IMR-90 (cell line): ENCODE measurements at regions not wholly inside any gene's neighbourhood (a gene's known extent, or its start where the extent isn't known, plus 50 kb on each side); places are given as distances from the start of the nearest gene placed in this dataset.

ENCODE experiments used
- ATAC-seq: fragments of 200-7000 bp; cut with Tn5 transposase; 2 replicates; pipeline ENCODE4 v1.9.1; 2020; ENCODE audit warnings: low read depth, mild to moderate bottlenecking, moderate library complexity
- BruUV-seq: library from RNA; stranded (reverse); fragments of 400-500 nt; replicated peaks from 2 replicates; lab custom pipeline; 2021; lab: Mats Ljungman, UMichigan
- CTCF ChIA-PET: fragments of 300-600 bp; formaldehyde crosslinking; extraction: SDS; loops from one replicate; lab custom pipeline; 2021; ENCODE audit warnings: antibody characterized with exemption; lab: Yijun Ruan, JAX
- POLR2A ChIA-PET: fragments of 300-600 bp; sonication (Branson Sonifier 250); formaldehyde crosslinking; loops from one replicate; lab custom pipeline; 2022; ENCODE audit warnings: antibody characterized with exemption; ENCODE audit not compliant: unreplicated experiment; lab: Charles Lee
- DNase-seq: peaks from one replicate; pipeline ENCODE4 v3.0.0; 2013
- H2AFZ ChIP-seq: replicated peaks from 2 replicates; pipeline ENCODE3; 2013; ENCODE audit warnings: low read length, mild to moderate bottlenecking; ENCODE audit not compliant: poor library complexity
- H2AK5ac ChIP-seq: 2 replicates; pipeline ENCODE4 v1.6.1; 2013; ENCODE audit warnings: low read depth, low read length, inconsistent platforms
- H2AK9ac ChIP-seq: replicated peaks from 2 replicates; pipeline ENCODE3; 2013; ENCODE audit warnings: mild to moderate bottlenecking, low read depth, low read length, moderate library complexity; ENCODE audit not compliant: poor library complexity
- H2BK120ac ChIP-seq: 2 replicates; pipeline ENCODE4 v1.6.1; 2013; ENCODE audit warnings: low read depth, low read length, inconsistent platforms
- H2BK15ac ChIP-seq: 3 replicates; pipeline ENCODE4 v1.6.1; 2013; ENCODE audit warnings: low read depth, low read length, inconsistent platforms
- H2BK20ac ChIP-seq: 2 replicates; pipeline ENCODE4 v1.6.1; 2013; ENCODE audit warnings: low read depth, mild to moderate bottlenecking, inconsistent platforms, low read length, moderate library complexity
- H2BK5ac ChIP-seq: 2 replicates; pipeline ENCODE4 v1.6.1; 2013; ENCODE audit warnings: mild to moderate bottlenecking, low read depth, low read length, inconsistent platforms; ENCODE audit not compliant: poor library complexity, severe bottlenecking
- H3K14ac ChIP-seq: replicated peaks from 2 replicates; pipeline ENCODE4 v1.6.1; 2013; ENCODE audit warnings: low read depth, low read length, inconsistent platforms
- H3K18ac ChIP-seq: 2 replicates; pipeline ENCODE4 v1.6.1; 2013; ENCODE audit warnings: low read depth, low read length, control low read depth
- H3K23ac ChIP-seq: 2 replicates; pipeline ENCODE4 v1.6.1; 2013; ENCODE audit warnings: low read depth, low read length, inconsistent platforms
- H3K27ac ChIP-seq: 2 replicates; pipeline ENCODE4 v1.5.1; 2013; ENCODE audit warnings: mild to moderate bottlenecking, control low read depth, low read length; ENCODE audit not compliant: insufficient read depth
- H3K27me3 ChIP-seq: 2 replicates; pipeline ENCODE4 v1.6.1; 2013; ENCODE audit warnings: low read length; ENCODE audit not compliant: control insufficient read depth, insufficient read depth
- H3K36me3 ChIP-seq: 2 replicates; pipeline ENCODE4 v1.6.1; 2013; ENCODE audit warnings: low read length, mixed read lengths; ENCODE audit not compliant: control insufficient read depth, insufficient read depth
- H3K4ac ChIP-seq: 2 replicates; pipeline ENCODE4 v1.6.1; 2013; ENCODE audit warnings: low read depth, low read length, inconsistent platforms
- H3K4me1 ChIP-seq: 2 replicates; pipeline ENCODE4 v1.6.1; 2013; ENCODE audit warnings: low read length, mixed read lengths; ENCODE audit not compliant: control insufficient read depth, insufficient read depth
- H3K4me2 ChIP-seq: 2 replicates; pipeline ENCODE4 v1.6.1; 2013; ENCODE audit warnings: low read depth, mild to moderate bottlenecking, control low read depth, low read length, moderate library complexity
- H3K4me3 ChIP-seq: 2 replicates; pipeline ENCODE4 v1.5.1; 2013; ENCODE audit warnings: low read depth, mild to moderate bottlenecking, control low read depth, low read length, moderate library complexity; ENCODE audit not compliant: insufficient read depth
- H3K56ac ChIP-seq: 2 replicates; pipeline ENCODE4 v1.6.1; 2013; ENCODE audit warnings: low read length, inconsistent platforms; ENCODE audit not compliant: insufficient read depth; ENCODE audit errors: extremely low read depth
- H3K79me1 ChIP-seq, 2 experiments: 2 replicates each; pipeline ENCODE4 v1.6.1; 2013; ENCODE audit warnings: low read length in 2 of 2, inconsistent platforms in 1 of 2, low read depth in 1 of 2
- H3K9ac ChIP-seq: 2 replicates; pipeline ENCODE4 v1.6.1; 2013; ENCODE audit warnings: low read depth, low read length, control low read depth
- H3K9me1 ChIP-seq: 2 replicates; pipeline ENCODE4 v1.6.1; 2013; ENCODE audit warnings: low read length, inconsistent platforms; ENCODE audit not compliant: insufficient read depth
- H3K9me3 ChIP-seq: 2 replicates; pipeline ENCODE4 v1.6.1; 2013; ENCODE audit warnings: low read length; ENCODE audit not compliant: control insufficient read depth, insufficient read depth
- H4K20me1 ChIP-seq: 2 replicates; pipeline ENCODE4 v1.6.1; 2013; ENCODE audit warnings: low read length, inconsistent platforms; ENCODE audit not compliant: insufficient read depth
- H4K5ac ChIP-seq: 2 replicates; pipeline ENCODE4 v1.6.1; 2013; ENCODE audit warnings: mild to moderate bottlenecking, low read depth, low read length, control low read depth
- H4K8ac ChIP-seq, 2 experiments: 2 replicates each; pipeline ENCODE4 v1.6.1; 2013; ENCODE audit warnings: low read depth in 2 of 2, low read length in 2 of 2, control low read depth in 1 of 2, inconsistent platforms in 1 of 2
- H4K91ac ChIP-seq: 2 replicates; pipeline ENCODE4 v1.6.1; 2013; ENCODE audit warnings: low read depth, low read length, inconsistent platforms; ENCODE audit not compliant: insufficient read depth
- RAD21 ChIP-seq: IDR thresholded peaks from 2 replicates; pipeline ENCODE4 v1.6.1; 2012; ENCODE audit warnings: low read length, improper control_type of control experiment
- SMC3 ChIP-seq: fragments of 150-350 bp; IDR thresholded peaks from 2 replicates; pipeline ENCODE4 v1.6.1; 2016; ENCODE audit warnings: low read depth, mild to moderate bottlenecking, antibody characterized with exemption, low read length, moderate library complexity
- WGBS, 2 experiments: methylation state at CpG; one replicate each; pipeline versions ENCODE4 v1.1.5 to v1.1.7; 2013; ENCODE audit warnings: missing lambda C conversion rate in 2 of 2; ENCODE audit not compliant: insufficient read length in 1 of 2; ENCODE audit errors: extremely low coverage in 2 of 2; 5-methylcytosine and 5-hydroxymethylcytosine counted together
- dilution Hi-C: fragments of 300-500 bp; cut with HindIII; formaldehyde crosslinking; loops from one replicate; pipeline ENCODE4 v1.14.3; 2018; ENCODE audit warnings: low sequenced_read_pairs; ENCODE audit not compliant: unreplicated experiment
- in situ Hi-C: fragments of 300-500 bp; cut with MboI; formaldehyde crosslinking; loops from 3 replicates; pipeline ENCODE4 v1.14.3; 2019; ENCODE audit warnings: low sequenced_read_pairs, inconsistent platforms, mixed read lengths
- intact Hi-C: fragments of 100-400 bp; cut with micrococcal nuclease; formaldehyde crosslinking; loops from 2 replicates; pipeline ENCODE4 v1.10.0; 2022
- TF ChIP-seq, protein P1 (sequence below): fragments of 150-350 bp; IDR thresholded peaks from 2 replicates; pipeline ENCODE4 v1.6.1; 2017; ENCODE audit warnings: mild to moderate bottlenecking, antibody characterized with exemption, low read length, low read depth

DNA sequence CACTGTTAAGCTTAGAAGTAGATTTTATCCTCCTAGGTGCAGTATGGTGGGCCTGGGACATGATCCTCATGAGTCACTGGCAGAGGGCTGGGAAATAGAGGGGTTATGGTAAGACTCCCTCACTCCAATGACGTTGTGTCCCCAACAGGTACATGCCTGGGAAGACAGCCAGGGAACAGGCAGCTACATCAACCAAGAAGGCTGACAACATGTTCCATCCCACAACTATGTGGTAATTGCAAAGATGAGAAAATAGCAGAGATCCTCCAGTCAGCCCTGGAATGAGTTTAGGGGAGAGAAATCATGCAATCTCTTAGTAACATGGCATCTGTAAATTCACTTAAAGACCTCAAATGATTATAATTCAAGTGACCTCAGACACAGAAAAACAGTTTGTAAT is 114.4 kb upstream of the LIFR start:
- Histone ChIP-seq H3K4me3 (no peak overlapping the region), H3K36me3 (no peaks in the 10 kb centered on the region), H3K4ac (no peak overlapping the region), H4K20me1 (no peaks in the 10 kb centered on the region), H3K9me1 (0 out of 2 replicates have a peak, but pooled peaks cover 4% of the 10 kb centered on the region), H2BK20ac (no peak overlapping the region), H3K27ac (no peak overlapping the region), H3K56ac (no peak overlapping the region), H3K4me2 (no peak overlapping the region), H3K14ac (no peak overlapping the region), H2BK15ac (no peak overlapping the region), H4K5ac (no peak overlapping the region), H3K79me1 (no peaks in the 10 kb centered on the region), H2AFZ (no peak overlapping the region), H3K23ac (no peak overlapping the region; the same call in 1 of the 2 replicates), H3K4me1 (peaks cover 6% of the 10 kb centered on the region; the same call in 1 of the 2 replicates), H2BK120ac (no peak overlapping the region), H3K27me3 (peaks cover 10% of the 10 kb centered on the region; the same call in 1 of the 2 replicates), H3K18ac (no peak overlapping the region), H2AK5ac (no peak overlapping the region), H4K91ac (no peak overlapping the region), H4K8ac (no peak overlapping the region), H3K9ac (no peak overlapping the region), H3K9me3 (no peaks in the 10 kb centered on the region), H2AK9ac (no peak overlapping the region), H2BK5ac (no peak overlapping the region)
- no TSS peak for BruUV-seq
- WGBS, 2 experiments = no CpG with 5 or more reads among the region's 1 CpG
- POLR2A ChIA-PET = no interaction called here
- intact Hi-C loops = loop anchor here (5.0 kb wide), 1 partner anchor 119 kb away; no protein-coding TSS in a partner anchor
- CTCF ChIA-PET = no interaction called here
- TF ChIP-seq SMC3 = no peak
- TF ChIP-seq RAD21 = no peak
- TF ChIP-seq, protein P1, sequence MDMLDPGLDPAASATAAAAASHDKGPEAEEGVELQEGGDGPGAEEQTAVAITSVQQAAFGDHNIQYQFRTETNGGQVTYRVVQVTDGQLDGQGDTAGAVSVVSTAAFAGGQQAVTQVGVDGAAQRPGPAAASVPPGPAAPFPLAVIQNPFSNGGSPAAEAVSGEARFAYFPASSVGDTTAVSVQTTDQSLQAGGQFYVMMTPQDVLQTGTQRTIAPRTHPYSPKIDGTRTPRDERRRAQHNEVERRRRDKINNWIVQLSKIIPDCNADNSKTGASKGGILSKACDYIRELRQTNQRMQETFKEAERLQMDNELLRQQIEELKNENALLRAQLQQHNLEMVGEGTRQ = no peak
- dilution Hi-C loops = no loop called here
- in situ Hi-C loops = no loop called here
- ATAC-seq (peak; percentile 30; the same call in 1 of the 2 replicates), DNase-seq (no peak)
